ENCODE measurements at regions not wholly inside any gene's neighbourhood (a gene's known extent, or its start where the extent isn't known, plus 50 kb on each side); places are given as distances from the start of the nearest gene placed in this dataset.

GRCh38 chr1:191668525-191668924 is 489.7 kb upstream of the RGS18 start:
- intact Hi-C loops (cut with DNase I, micrococcal nuclease), result no loop called here
- Histone ChIP-seq H3K4me3 (no peak overlapping the region), H3K36me3 (ENCODE audit: low read depth) (no peaks in the 10 kb centered on the region), H3K9me3 (no peaks in the 10 kb centered on the region), H3K4me1 (ENCODE audit: low read depth) (no peaks in the 10 kb centered on the region)
- TF ChIP-seq, protein P1, sequence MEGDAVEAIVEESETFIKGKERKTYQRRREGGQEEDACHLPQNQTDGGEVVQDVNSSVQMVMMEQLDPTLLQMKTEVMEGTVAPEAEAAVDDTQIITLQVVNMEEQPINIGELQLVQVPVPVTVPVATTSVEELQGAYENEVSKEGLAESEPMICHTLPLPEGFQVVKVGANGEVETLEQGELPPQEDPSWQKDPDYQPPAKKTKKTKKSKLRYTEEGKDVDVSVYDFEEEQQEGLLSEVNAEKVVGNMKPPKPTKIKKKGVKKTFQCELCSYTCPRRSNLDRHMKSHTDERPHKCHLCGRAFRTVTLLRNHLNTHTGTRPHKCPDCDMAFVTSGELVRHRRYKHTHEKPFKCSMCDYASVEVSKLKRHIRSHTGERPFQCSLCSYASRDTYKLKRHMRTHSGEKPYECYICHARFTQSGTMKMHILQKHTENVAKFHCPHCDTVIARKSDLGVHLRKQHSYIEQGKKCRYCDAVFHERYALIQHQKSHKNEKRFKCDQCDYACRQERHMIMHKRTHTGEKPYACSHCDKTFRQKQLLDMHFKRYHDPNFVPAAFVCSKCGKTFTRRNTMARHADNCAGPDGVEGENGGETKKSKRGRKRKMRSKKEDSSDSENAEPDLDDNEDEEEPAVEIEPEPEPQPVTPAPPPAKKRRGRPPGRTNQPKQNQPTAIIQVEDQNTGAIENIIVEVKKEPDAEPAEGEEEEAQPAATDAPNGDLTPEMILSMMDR (IDR thresholded peaks at IDR 0.05), result no peak
- ATAC-seq (no peak), DNase-seq (no peak)

DNA sequence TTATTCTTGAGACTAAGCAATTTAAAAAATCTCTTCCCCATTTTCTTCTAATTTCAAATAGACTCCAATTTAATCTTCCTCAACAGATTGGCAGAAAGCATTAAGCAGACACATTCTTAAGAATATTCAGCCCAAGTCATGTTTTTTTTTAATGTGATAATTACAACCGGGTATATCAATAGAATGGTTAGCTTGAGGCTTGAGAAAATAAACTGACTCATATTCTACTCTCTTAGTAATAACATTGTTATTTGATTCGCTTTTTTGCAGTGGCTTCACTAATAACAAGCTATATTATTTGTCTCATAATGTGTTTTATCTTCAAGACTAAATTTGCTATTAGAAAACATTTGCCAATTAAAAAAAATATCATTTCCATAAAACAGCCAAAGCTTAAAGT is 488.6 kb upstream of the RGS18 start:
- intact Hi-C loops (cut with DNase I, micrococcal nuclease), result no loop called here
- no peaks in the 10 kb centered on the region for H3K36me3 ChIP-seq (ENCODE audit: low read depth)
- ATAC-seq (no peak), DNase-seq (no peak)
- H3K9me3 ChIP-seq, result no peaks in the 10 kb centered on the region
- TF ChIP-seq, protein P1 (IDR thresholded peaks at IDR 0.05), result no peak
- no peak overlapping the region for H3K4me3 ChIP-seq
- no peaks in the 10 kb centered on the region for H3K4me1 ChIP-seq (ENCODE audit: low read depth)

- no peaks in the 10 kb centered on the region for H3K4me1 ChIP-seq (ENCODE audit: low read depth)
- H3K36me3 ChIP-seq (ENCODE audit: low read depth), result no peaks in the 10 kb centered on the region
- ATAC-seq (no peak), DNase-seq (no peak)
- intact Hi-C loops (cut with DNase I, micrococcal nuclease), result no loop called here
- H3K9me3 ChIP-seq, result no peaks in the 10 kb centered on the region
- H3K4me3 ChIP-seq, result no peak overlapping the region
- TF ChIP-seq, protein P1 (IDR thresholded peaks at IDR 0.05), result no peak
These were observed 487.0 kb upstream of the RGS18 start for GRCh38 chr1:191671236-191671635.

GRCh38 chr1:191674626-191675179 is 483.6 kb upstream of the RGS18 start:
- Histone ChIP-seq H3K4me1 (ENCODE audit: low read depth) (no peaks in the 10 kb centered on the region), H3K36me3 (ENCODE audit: low read depth) (no peaks in the 10 kb centered on the region), H3K9me3 (no peaks in the 10 kb centered on the region), H3K4me3 (no peak overlapping the region)
- DNase-seq (no peak), ATAC-seq (no peak)
- TF ChIP-seq, protein P1 (IDR thresholded peaks at IDR 0.05), result no peak
- intact Hi-C loops (cut with DNase I, micrococcal nuclease), result no loop called here

- Histone ChIP-seq H3K9me3 (no peaks in the 10 kb centered on the region), H3K36me3 (ENCODE audit: low read depth) (no peaks in the 10 kb centered on the region), H3K4me1 (ENCODE audit: low read depth) (no peaks in the 10 kb centered on the region), H3K4me3 (no peak overlapping the region)
- DNase-seq (no peak), ATAC-seq (no peak)
- TF ChIP-seq, protein P1 (IDR thresholded peaks at IDR 0.05), result no peak
- intact Hi-C loops (cut with DNase I, micrococcal nuclease), result no loop called here
These were observed 482.1 kb upstream of the RGS18 start for GRCh38 chr1:191675856-191676783.
